HG03159 (cell line): ENCODE measurements at regions not wholly inside any gene's neighbourhood (a gene's known extent, or its start where the extent isn't known, plus 50 kb on each side); places are given as distances from the start of the nearest gene placed in this dataset.
"Not testable (repeated sequence)": the region's sequence is repeated elsewhere in the genome, so short reads cannot be mapped to it uniquely, and the experiment has no call there.

Experiments used
- ATAC-seq: cut with Tn5 transposase; IDR thresholded peaks from one replicate; pipeline ENCODE4 v1.9.1; 2021; ENCODE audit warnings: mild to moderate bottlenecking, moderate library complexity; ENCODE audit not compliant: unreplicated experiment

- ATAC-seq: no peak
Observed at GRCh38 chr3:20842594-20843436, 656.8 kb upstream of the SGO1 start.

- no peak for ATAC-seq
Observed at GRCh38 chr3:20842002-20842401, 656.0 kb upstream of the SGO1 start.

GRCh38 chr3:20837676-20838302, 651.8 kb upstream of the SGO1 start:
- no peak for ATAC-seq

- ATAC-seq: no peak
Observed at GRCh38 chr3:20836801-20837200, 650.8 kb upstream of the SGO1 start.

- no peak for ATAC-seq
Observed at GRCh38 chr3:20832963-20833362, 647.0 kb upstream of the SGO1 start.

- no peak for ATAC-seq
Observed at GRCh38 chr3:20822251-20822650, 636.2 kb upstream of the SGO1 start.

- ATAC-seq: not testable (repeated sequence)
Observed at GRCh38 chr3:20820872-20821271, 634.9 kb upstream of the SGO1 start.

GRCh38 chr3:20811631-20812030, 625.6 kb upstream of the SGO1 start:
- ATAC-seq: no peak

- ATAC-seq: no peak
Observed at GRCh38 chr3:20811006-20811405, 625.0 kb upstream of the SGO1 start.

- ATAC-seq: no peak
Observed at GRCh38 chr3:20810555-20810954, 624.5 kb upstream of the SGO1 start.

GRCh38 chr3:20809356-20809755, 623.4 kb upstream of the SGO1 start:
- ATAC-seq: no peak

- no peak for ATAC-seq
Observed at GRCh38 chr3:20808864-20809263, 622.9 kb upstream of the SGO1 start.

GRCh38 chr3:20798666-20799065, 612.7 kb upstream of the SGO1 start:
- ATAC-seq: no peak

- ATAC-seq: no peak
Observed at GRCh38 chr3:20787005-20787404, 601.0 kb upstream of the SGO1 start.

GRCh38 chr3:20776692-20777091, 590.7 kb upstream of the SGO1 start:
- ATAC-seq: no peak

GRCh38 chr3:20776286-20776685, 590.3 kb upstream of the SGO1 start:
- no peak for ATAC-seq

GRCh38 chr3:20773320-20773984, 587.4 kb upstream of the SGO1 start:
- no peak for ATAC-seq

- ATAC-seq: no peak
Observed at GRCh38 chr3:20772869-20773268, 586.9 kb upstream of the SGO1 start.

GRCh38 chr3:20769430-20769829, 583.4 kb upstream of the SGO1 start:
- ATAC-seq: no peak

- no peak for ATAC-seq
Observed at GRCh38 chr3:20760981-20761380, 575.0 kb upstream of the SGO1 start.

- no peak for ATAC-seq
Observed at GRCh38 chr3:20752416-20752815, 566.4 kb upstream of the SGO1 start.

- ATAC-seq: no peak
Observed at GRCh38 chr3:20751296-20751695, 565.3 kb upstream of the SGO1 start.
